Activated CD8-positive, alpha-beta T cell treated with anti-CD3 and anti-CD28 coated beads for 36 hours (primary cell): ENCODE measurements at regions not wholly inside any gene's neighbourhood (a gene's known extent, or its start where the extent isn't known, plus 50 kb on each side); places are given as distances from the start of the nearest gene placed in this dataset.

Experiments
- ATAC-seq: fragments of 200-7000 bp; cut with Tn5 transposase; one replicate; pipeline ENCODE4 v1.10.0; 2021; ENCODE audit warnings: mild to moderate bottlenecking, moderate library complexity
- CTCF ChIA-PET: fragments of 350-600 bp; sonication (Branson Sonifier 250); formaldehyde crosslinking; loops from one replicate; lab custom pipeline; 2021; ENCODE audit warnings: antibody characterized with exemption; lab: Charles Lee
- POLR2A ChIA-PET: fragments of 350-600 bp; sonication (Branson Sonifier 250); formaldehyde crosslinking; loops from one replicate; lab custom pipeline; 2021; ENCODE audit warnings: antibody characterized with exemption; lab: Charles Lee
- DNase-seq: peaks from one replicate; pipeline ENCODE4 v3.0.0-alpha.2; 2020
- H3K27ac Mint-ChIP-seq: one replicate; pipeline ENCODE4 v1.8.0; 2021; ENCODE audit warnings: mild to moderate bottlenecking, mixed read lengths
- H3K27me3 Mint-ChIP-seq: one replicate; pipeline ENCODE4 v1.8.0; 2021; ENCODE audit warnings: mixed read lengths
- H3K36me3 Mint-ChIP-seq: one replicate; pipeline ENCODE4 v1.8.0; 2021; ENCODE audit warnings: low read depth, mixed read lengths
- H3K4me1 Mint-ChIP-seq: one replicate; pipeline ENCODE4 v1.8.0; 2021; ENCODE audit warnings: low read depth, mixed read lengths
- H3K4me3 Mint-ChIP-seq: one replicate; pipeline ENCODE4 v1.8.0; 2021; ENCODE audit warnings: mild to moderate bottlenecking, moderate library complexity, mixed read lengths
- H3K9me3 Mint-ChIP-seq: one replicate; pipeline ENCODE4 v1.8.0; 2021; ENCODE audit warnings: mixed read lengths
- intact Hi-C: fragments of 100-400 bp; cut with micrococcal nuclease; formaldehyde crosslinking; loops from one replicate; pipeline ENCODE4 v1.10.0; 2022
- TF ChIP-seq, protein P1 (sequence below): fragments of 200-600 bp; IDR thresholded peaks from one replicate; pipeline ENCODE4 v1.8.0; 2022; ENCODE audit warnings: antibody characterized with exemption, mild to moderate bottlenecking

DNA sequence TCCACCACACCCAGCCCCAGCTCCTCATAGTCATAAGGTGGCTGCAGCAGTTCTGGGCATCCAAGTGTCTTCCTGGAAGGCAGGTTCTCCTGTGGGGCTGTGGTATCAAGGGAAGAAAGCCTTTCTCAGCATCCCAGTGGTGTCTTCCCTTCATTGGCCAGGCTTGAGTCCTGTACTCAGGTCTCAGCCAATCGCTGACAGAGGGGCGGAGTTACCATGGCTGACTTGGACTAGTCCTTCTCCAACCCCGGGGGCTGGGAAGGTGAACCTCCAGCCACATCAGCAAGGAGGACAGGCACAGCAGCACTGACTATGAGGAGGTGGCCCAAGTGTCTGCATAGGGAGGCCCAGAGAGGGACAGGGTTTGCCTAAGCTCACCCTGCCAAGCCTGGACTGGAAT, 64.0 kb upstream of the SLC24A4 start:
- POLR2A ChIA-PET = interaction anchor here (1.2 kb wide), 1 partner anchor 144 kb away, joined by 3 read pairs; no protein-coding TSS in a partner anchor
- Mint-ChIP-seq H3K4me3 (no peak overlapping the region), H3K9me3 (no peaks in the 10 kb centered on the region), H3K36me3 (no peaks in the 10 kb centered on the region), H3K27me3 (peaks cover 24% of the 10 kb centered on the region), H3K27ac (no peak overlapping the region), H3K4me1 (peaks cover 21% of the 10 kb centered on the region)
- intact Hi-C loops = no loop called here
- ATAC-seq (peak; percentile 33), DNase-seq (peak; percentile 20)
- CTCF ChIA-PET = interaction anchor here (1.2 to 1.5 kb wide), 2 partner anchors 12 to 93 kb away, joined by 4 to 5 read pairs; no protein-coding TSS in a partner anchor
- TF ChIP-seq, protein P1, sequence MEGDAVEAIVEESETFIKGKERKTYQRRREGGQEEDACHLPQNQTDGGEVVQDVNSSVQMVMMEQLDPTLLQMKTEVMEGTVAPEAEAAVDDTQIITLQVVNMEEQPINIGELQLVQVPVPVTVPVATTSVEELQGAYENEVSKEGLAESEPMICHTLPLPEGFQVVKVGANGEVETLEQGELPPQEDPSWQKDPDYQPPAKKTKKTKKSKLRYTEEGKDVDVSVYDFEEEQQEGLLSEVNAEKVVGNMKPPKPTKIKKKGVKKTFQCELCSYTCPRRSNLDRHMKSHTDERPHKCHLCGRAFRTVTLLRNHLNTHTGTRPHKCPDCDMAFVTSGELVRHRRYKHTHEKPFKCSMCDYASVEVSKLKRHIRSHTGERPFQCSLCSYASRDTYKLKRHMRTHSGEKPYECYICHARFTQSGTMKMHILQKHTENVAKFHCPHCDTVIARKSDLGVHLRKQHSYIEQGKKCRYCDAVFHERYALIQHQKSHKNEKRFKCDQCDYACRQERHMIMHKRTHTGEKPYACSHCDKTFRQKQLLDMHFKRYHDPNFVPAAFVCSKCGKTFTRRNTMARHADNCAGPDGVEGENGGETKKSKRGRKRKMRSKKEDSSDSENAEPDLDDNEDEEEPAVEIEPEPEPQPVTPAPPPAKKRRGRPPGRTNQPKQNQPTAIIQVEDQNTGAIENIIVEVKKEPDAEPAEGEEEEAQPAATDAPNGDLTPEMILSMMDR = no peak

DNA sequence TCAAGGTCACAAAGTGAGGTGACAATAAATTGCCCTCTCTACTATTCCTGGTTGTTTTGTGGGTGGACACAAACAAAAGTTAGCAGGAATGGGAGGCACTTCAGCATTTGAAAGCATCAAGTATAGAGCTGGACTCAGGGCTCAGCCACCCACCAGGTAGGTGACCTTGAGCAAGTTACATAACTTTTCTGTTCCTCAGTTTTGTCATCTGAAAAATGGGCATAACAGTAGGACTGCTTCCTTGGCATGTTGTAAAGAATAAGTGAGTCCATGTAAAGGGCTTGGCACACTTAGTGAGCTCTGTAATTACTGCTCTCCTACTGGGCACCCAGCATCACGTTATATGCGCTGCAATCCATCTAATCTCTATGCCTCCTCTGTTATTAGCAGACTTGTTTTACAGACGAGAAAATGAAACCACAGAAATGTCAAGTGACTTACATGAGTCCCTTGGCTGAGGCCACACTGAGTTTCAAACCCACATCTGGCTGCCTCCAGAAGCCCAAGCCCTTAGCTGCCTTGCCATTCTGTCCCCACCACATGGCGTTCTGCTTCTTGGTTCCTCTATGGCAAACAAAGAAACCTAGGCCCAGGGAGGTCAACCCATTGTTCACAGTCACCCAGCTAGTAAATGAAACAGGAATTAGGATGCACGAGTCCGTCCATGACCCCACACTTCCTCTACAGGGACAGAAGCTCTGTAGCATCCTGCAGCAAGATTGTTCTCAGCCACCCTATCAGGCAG, 63.2 kb upstream of the SLC24A4 start:
- intact Hi-C loops = no loop called here
- H3K36me3 Mint-ChIP-seq = no peaks in the 10 kb centered on the region
- H3K27me3 Mint-ChIP-seq = peaks cover 17% of the 10 kb centered on the region
- DNase-seq (peak; percentile 30), ATAC-seq (peak; percentile 31)
- POLR2A ChIA-PET = interaction anchor here (1.2 kb wide), 2 partner anchors 16 to 144 kb away, joined by 3 to 4 read pairs; no protein-coding TSS in a partner anchor
- CTCF ChIA-PET = interaction anchor here (1.0 to 1.5 kb wide), 2 partner anchors 17 to 421 kb away, joined by 3 to 4 read pairs; no protein-coding TSS in a partner anchor
- peaks cover 19% of the 10 kb centered on the region for H3K4me1 Mint-ChIP-seq
- H3K9me3 Mint-ChIP-seq = no peaks in the 10 kb centered on the region
- TF ChIP-seq, protein P1 = no peak
- no peak overlapping the region for H3K4me3 Mint-ChIP-seq
- no peak overlapping the region for H3K27ac Mint-ChIP-seq

DNA sequence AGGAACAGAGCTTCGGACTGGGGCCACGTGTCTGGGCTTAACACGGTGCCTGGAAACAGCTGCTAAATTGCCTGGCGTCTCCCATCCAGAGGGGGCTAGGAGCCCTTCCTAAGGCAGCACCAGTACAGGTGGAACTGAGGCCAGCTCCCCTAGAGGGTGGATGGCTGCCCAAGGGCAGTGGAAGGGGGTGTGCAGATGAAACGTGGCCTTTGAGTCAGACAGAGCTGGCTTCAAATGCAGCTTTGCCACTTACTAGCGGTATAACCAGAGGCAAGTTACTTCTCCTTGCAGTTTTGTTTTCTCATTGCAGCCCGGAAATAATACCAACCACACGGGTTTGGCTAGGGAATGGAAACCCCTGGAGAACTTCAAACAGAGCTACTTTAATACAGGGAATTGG, 59.3 kb upstream of the SLC24A4 start:
- H3K4me1 Mint-ChIP-seq = peaks cover 12% of the 10 kb centered on the region
- H3K36me3 Mint-ChIP-seq = no peaks in the 10 kb centered on the region
- ChIA-PET CTCF (interaction anchor here (1.5 kb wide), 1 partner anchor 9 kb away, joined by 4 read pairs; no protein-coding TSS in a partner anchor), POLR2A (no interaction called here)
- TF ChIP-seq, protein P1 = no peak
- no peak overlapping the region for H3K27ac Mint-ChIP-seq
- no peak overlapping the region for H3K4me3 Mint-ChIP-seq
- H3K9me3 Mint-ChIP-seq = no peaks in the 10 kb centered on the region
- DNase-seq (no peak), ATAC-seq (no peak)
- intact Hi-C loops = no loop called here
- H3K27me3 Mint-ChIP-seq = no peaks in the 10 kb centered on the region

DNA sequence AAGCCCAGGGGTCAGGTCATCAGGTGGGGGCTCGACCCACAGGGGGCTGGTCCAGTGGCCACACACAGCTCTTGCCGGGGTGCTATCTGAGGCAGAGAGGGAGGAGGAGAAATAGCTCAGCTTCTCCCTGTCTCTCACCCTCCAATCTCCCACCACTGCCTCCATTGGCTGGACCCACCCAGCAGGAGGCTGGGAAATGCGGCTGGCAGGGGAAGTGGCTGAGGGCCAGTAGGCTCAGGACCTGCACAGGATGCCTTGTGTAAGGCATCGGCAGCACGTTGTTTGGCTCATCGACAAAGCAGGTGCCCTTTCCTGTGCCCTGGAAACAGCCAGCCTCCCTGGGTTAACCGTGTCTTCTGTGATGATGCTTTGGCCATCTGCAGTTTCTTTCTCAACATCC, 58.8 kb upstream of the SLC24A4 start:
- Mint-ChIP-seq H3K4me1 (peaks cover 9% of the 10 kb centered on the region), H3K36me3 (no peaks in the 10 kb centered on the region), H3K27me3 (peaks cover 2% of the 10 kb centered on the region), H3K4me3 (no peak overlapping the region), H3K9me3 (no peaks in the 10 kb centered on the region), H3K27ac (no peak overlapping the region)
- DNase-seq (no peak), ATAC-seq (no peak)
- TF ChIP-seq, protein P1 = no peak
- intact Hi-C loops = no loop called here
- CTCF ChIA-PET = no interaction called here
- POLR2A ChIA-PET = interaction anchor here (0.7 kb wide), 1 partner anchor 152 kb away, joined by 3 read pairs; no protein-coding TSS in a partner anchor

DNA sequence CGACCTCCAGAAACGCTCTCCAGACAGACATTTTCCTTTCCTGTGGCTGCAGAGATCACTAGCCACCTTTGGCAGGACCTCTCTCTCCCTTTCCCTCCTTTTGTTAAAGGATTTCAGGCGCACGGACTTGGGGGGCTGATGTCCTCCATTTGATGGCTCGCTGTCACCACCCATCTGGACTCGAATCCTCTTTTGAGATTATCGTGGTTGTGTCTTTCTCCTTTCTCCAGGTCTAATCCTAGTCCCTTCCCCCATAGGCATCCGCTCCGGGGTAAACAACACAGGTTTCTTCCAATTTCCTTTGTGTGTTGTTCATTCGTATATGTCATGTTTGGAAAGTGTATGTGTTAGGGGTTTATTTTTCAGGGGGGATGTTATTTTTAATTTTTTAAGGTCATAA, 56.7 kb upstream of the SLC24A4 start:
- H3K27me3 Mint-ChIP-seq = peaks cover 6% of the 10 kb centered on the region
- DNase-seq (no peak), ATAC-seq (no peak)
- H3K4me1 Mint-ChIP-seq = no peaks in the 10 kb centered on the region
- H3K4me3 Mint-ChIP-seq = no peak overlapping the region
- intact Hi-C loops = no loop called here
- ChIA-PET POLR2A (no interaction called here), CTCF (no interaction called here)
- no peaks in the 10 kb centered on the region for H3K36me3 Mint-ChIP-seq
- no peak overlapping the region for H3K27ac Mint-ChIP-seq
- TF ChIP-seq, protein P1 = no peak
- no peaks in the 10 kb centered on the region for H3K9me3 Mint-ChIP-seq
